Common myeloid progenitor, CD34-positive (primary cell): ENCODE measurements at regions not wholly inside any gene's neighbourhood (a gene's known extent, or its start where the extent isn't known, plus 50 kb on each side); places are given as distances from the start of the nearest gene placed in this dataset.

Source experiments
- CTCF ChIA-PET: fragments of 350-600 bp; sonication (Branson Sonifier 250); formaldehyde crosslinking; loops from one replicate; lab custom pipeline; 2021; ENCODE audit warnings: antibody characterized with exemption; lab: Charles Lee
- POLR2A ChIA-PET: fragments of 350-600 bp; sonication (Branson Sonifier 250); formaldehyde crosslinking; loops from one replicate; lab custom pipeline; 2021; ENCODE audit warnings: antibody characterized with exemption; lab: Charles Lee
- DNase-seq, 3 donors: peaks; one replicate each; pipeline versions ENCODE4 v3.0.0 to v3.0.0-alpha.2; 2013
- H3K27ac ChIP-seq, 2 experiments: 1 replicate in 1 of 2; 2 replicates in 1 of 2; pipeline ENCODE4 v1.7.0; 2013; ENCODE audit warnings: inconsistent platforms in 2 of 2, low read length in 2 of 2, mild to moderate bottlenecking in 2 of 2, low read depth in 1 of 2, moderate library complexity in 1 of 2; ENCODE audit not compliant: severe bottlenecking in 2 of 2, insufficient read depth in 1 of 2, poor library complexity in 1 of 2
- H3K27me3 ChIP-seq, 5 experiments: replicated peaks in 2 of 5; 1 replicate in 3 of 5; 2 replicates in 2 of 5; pipeline versions ENCODE4 v1.6.1 to v1.7.0; 2013; ENCODE audit warnings: low read length in 4 of 5, mild to moderate bottlenecking in 2 of 5, moderate library complexity in 2 of 5, inconsistent platforms in 1 of 5; ENCODE audit not compliant: insufficient read depth in 5 of 5, control insufficient read depth in 4 of 5
- H3K36me3 ChIP-seq, 4 experiments: 1 replicate in 2 of 4; 2 replicates in 2 of 4; pipeline versions ENCODE4 v1.6.1 to v1.7.0; 2013; ENCODE audit warnings: low read length in 3 of 4, control low read depth in 1 of 4, mild to moderate bottlenecking in 1 of 4; ENCODE audit not compliant: control insufficient read depth in 4 of 4, insufficient read depth in 4 of 4
- H3K4me1 ChIP-seq, 4 experiments: 1 replicate in 3 of 4; 2 replicates in 1 of 4; pipeline versions ENCODE4 v1.6.1 to v1.7.1; 2013; ENCODE audit warnings: low read length in 3 of 4, mild to moderate bottlenecking in 3 of 4, control low read depth in 1 of 4, inconsistent platforms in 1 of 4, moderate library complexity in 1 of 4; ENCODE audit not compliant: control insufficient read depth in 4 of 4, insufficient read depth in 4 of 4; ENCODE audit errors: control extremely low read depth in 1 of 4
- H3K4me3 ChIP-seq, 7 experiments: 1 replicate in 4 of 7; 2 replicates in 3 of 7; pipeline versions ENCODE4 v1.5.1 to v1.7.0; 2013; ENCODE audit warnings: mild to moderate bottlenecking in 7 of 7, low read length in 6 of 7, moderate library complexity in 6 of 7, inconsistent platforms in 2 of 7, low read depth in 2 of 7, control low read depth in 1 of 7; ENCODE audit not compliant: insufficient read depth in 4 of 7, control insufficient read depth in 1 of 7; ENCODE audit errors: extremely low read depth in 1 of 7
- H3K9me3 ChIP-seq, 5 experiments: 1 replicate in 4 of 5; 2 replicates in 1 of 5; pipeline versions ENCODE4 v1.6.1 to v1.7.1; 2013; ENCODE audit warnings: low read length in 4 of 5, mild to moderate bottlenecking in 2 of 5, inconsistent platforms in 1 of 5, low read depth in 1 of 5, moderate library complexity in 1 of 5; ENCODE audit not compliant: control insufficient read depth in 4 of 5, insufficient read depth in 2 of 5; ENCODE audit errors: control extremely low read depth in 1 of 5
- WGBS: methylation state at CpG from one replicate; pipeline ENCODE4 v1.1.5; 2013; ENCODE audit not compliant: insufficient coverage; 5-methylcytosine and 5-hydroxymethylcytosine counted together

- Histone ChIP-seq H3K9me3 (peaks cover 0 to 3% (median 0%) of the 10 kb centered on the region in 5 experiments), H3K27ac (no peak overlapping the region), H3K27me3 (peaks cover 0 to 8% (median 3%) of the 10 kb centered on the region in 5 experiments), H3K4me1 (peaks cover 0 to 2% (median under 1%) of the 10 kb centered on the region in 4 experiments), H3K4me3 (no peak overlapping the region), H3K36me3 (no peaks in the 10 kb centered on the region)
- no CpG with 5 or more reads among the region's 1 CpG for WGBS
- no peak for DNase-seq
- ChIA-PET POLR2A (no interaction called here), CTCF (interaction anchor here (1.8 kb wide), 1 partner anchor 9 kb away, joined by 5 read pairs; no protein-coding TSS in a partner anchor)
Observed at GRCh38 chr10:116792817-116793216, 50.5 kb upstream of the HSPA12A start.

- H3K4me3 ChIP-seq, result no peak overlapping the region
- ChIA-PET CTCF (interaction anchor here (0.5 to 9.2 kb wide), 14 partner anchors 9 to 450 kb away, joined by 3 to 107 read pairs (median 4); no protein-coding TSS in a partner anchor), POLR2A (no interaction called here)
- peaks cover 3 to 12% (median 8%) of the 10 kb centered on the region in 5 experiments for H3K27me3 ChIP-seq
- peak in 1 of 3 donors; percentile 6 for DNase-seq
- H3K27ac ChIP-seq, result no peak overlapping the region
- WGBS, result 71% methylated on average over 4 of the region's 5 CpGs
- H3K9me3 ChIP-seq, result peaks cover 0 to 3% (median 0%) of the 10 kb centered on the region in 5 experiments
- H3K4me1 ChIP-seq, result no peaks in the 10 kb centered on the region
- no peaks in the 10 kb centered on the region for H3K36me3 ChIP-seq
Observed at GRCh38 chr10:116796469-116796868, 52.8 kb upstream of the ENO4 start.

- no peak overlapping the region for H3K4me3 ChIP-seq
- DNase-seq, result peak; percentile 74 to 85 (median 82)
- no peaks in the 10 kb centered on the region for H3K4me1 ChIP-seq
- CTCF ChIA-PET, result interaction anchor here (0.5 to 9.2 kb wide), 17 partner anchors 9 to 449 kb away, joined by 3 to 107 read pairs (median 4); no protein-coding TSS in a partner anchor
- peaks cover 3 to 14% (median 8%) of the 10 kb centered on the region in 5 experiments for H3K27me3 ChIP-seq
- H3K27ac ChIP-seq, result no peak overlapping the region
- WGBS, result 28% methylated on average over 8 of the region's 9 CpGs
- POLR2A ChIA-PET, result no interaction called here
- H3K36me3 ChIP-seq, result no peaks in the 10 kb centered on the region
- peaks cover 0 to 3% (median 0%) of the 10 kb centered on the region in 5 experiments for H3K9me3 ChIP-seq
Observed at GRCh38 chr10:116796910-116797513, 52.3 kb upstream of the ENO4 start.

GRCh38 chr10:116798859-116799258, 50.4 kb upstream of the ENO4 start:
- Histone ChIP-seq H3K4me1 (no peaks in the 10 kb centered on the region), H3K36me3 (no peaks in the 10 kb centered on the region), H3K27ac (no peak overlapping the region), H3K4me3 (no peak overlapping the region), H3K27me3 (peaks cover 0 to 10% (median 5%) of the 10 kb centered on the region in 5 experiments), H3K9me3 (no peaks in the 10 kb centered on the region)
- CTCF ChIA-PET, result interaction anchor here (4.5 to 9.2 kb wide), 3 partner anchors 10 to 377 kb away, joined by 27 to 107 read pairs (median 27); no protein-coding TSS in a partner anchor
- POLR2A ChIA-PET, result no interaction called here
- WGBS, result 87% methylated on average over 6 of the region's 6 CpGs
- no peak for DNase-seq
